Inferior parietal cortex (tissue), 1 donor: ENCODE measurements at regions not wholly inside any gene's neighbourhood (a gene's known extent, or its start where the extent isn't known, plus 50 kb on each side); places are given as distances from the start of the nearest gene placed in this dataset.

ENCODE experiments used
- DNase-seq: peaks from one replicate; pipeline ENCODE4 v3.0.0-alpha.2; 2016; ENCODE audit errors: extremely low spot score

GRCh38 chr16:66144641-66145040 is 221.8 kb upstream of the CDH5 start:
- DNase-seq = no peak

- DNase-seq = no peak
Observed at GRCh38 chr16:66143415-66143814, 223.1 kb upstream of the CDH5 start.

DNA sequence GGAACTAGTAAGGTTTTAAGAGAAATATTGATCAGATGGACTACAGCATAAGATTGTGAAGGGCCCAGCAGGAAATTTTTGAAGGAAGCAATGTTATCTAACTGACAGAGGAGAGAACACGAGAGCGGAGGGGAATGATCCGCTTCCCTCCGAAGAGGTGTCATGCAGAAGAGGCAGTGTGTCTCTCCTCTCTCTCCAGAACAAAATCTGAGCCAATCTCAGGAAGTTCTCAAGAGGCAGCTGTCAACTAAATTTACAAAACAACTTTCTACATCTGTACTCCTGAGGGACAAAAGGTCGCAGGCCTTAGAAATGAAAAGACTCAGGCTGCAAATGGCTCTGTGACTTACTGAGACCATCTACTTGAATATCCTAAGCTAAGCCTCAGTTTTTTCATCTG is 224.6 kb upstream of the CDH5 start:
- DNase-seq = no peak

GRCh38 chr16:66137853-66138252 is 228.6 kb upstream of the CDH5 start:
- no peak for DNase-seq

DNA sequence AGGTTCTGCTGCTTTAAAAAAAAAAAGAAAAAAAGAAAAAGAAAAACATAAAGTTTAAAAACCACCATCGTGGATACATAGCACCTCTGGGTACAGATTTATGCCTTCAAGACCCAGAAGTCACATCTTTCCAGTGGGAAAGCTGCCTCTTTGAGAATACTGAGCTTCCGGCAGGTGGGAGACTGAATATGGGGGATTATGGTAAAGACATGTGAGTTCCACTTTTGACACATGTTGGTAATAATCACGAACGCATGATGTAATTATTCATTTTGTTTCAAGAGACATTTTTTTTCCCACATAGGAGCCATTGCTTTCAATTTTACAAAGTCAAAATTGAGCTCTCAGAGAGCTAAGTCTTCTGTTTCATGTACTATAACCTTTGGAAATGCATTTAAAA is 229.7 kb upstream of the CDH5 start:
- DNase-seq = no peak

- DNase-seq = no peak
Observed at GRCh38 chr16:66135838-66136237, 230.7 kb upstream of the CDH5 start.

DNA sequence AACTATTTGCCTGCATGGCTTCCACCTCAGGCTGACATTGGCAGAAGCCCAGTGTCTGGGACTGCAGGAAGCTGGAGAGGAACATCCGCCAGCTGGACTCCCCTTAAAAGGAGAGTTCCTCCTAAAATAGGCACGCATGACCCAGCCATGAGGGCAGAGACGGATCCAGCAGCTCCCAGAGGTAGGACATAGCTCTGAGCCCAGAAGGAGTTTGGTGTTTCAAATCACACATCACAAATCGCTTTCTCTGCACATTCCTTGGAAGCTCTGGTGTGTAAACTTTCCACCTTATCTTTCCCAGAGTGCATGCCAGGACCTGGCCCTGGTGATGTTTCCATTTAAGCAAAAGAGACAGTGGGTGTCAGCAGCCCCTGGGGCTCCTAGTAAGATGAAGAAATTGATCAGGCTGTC is 231.1 kb upstream of the CDH5 start:
- no peak for DNase-seq

- DNase-seq = no peak
Observed at GRCh38 chr16:66134875-66135274, 231.6 kb upstream of the CDH5 start.

GRCh38 chr16:66133643-66134338 is 232.7 kb upstream of the CDH5 start:
- DNase-seq = no peak

- no peak for DNase-seq
Observed at GRCh38 chr16:66131895-66132294, 234.6 kb upstream of the CDH5 start.

DNA sequence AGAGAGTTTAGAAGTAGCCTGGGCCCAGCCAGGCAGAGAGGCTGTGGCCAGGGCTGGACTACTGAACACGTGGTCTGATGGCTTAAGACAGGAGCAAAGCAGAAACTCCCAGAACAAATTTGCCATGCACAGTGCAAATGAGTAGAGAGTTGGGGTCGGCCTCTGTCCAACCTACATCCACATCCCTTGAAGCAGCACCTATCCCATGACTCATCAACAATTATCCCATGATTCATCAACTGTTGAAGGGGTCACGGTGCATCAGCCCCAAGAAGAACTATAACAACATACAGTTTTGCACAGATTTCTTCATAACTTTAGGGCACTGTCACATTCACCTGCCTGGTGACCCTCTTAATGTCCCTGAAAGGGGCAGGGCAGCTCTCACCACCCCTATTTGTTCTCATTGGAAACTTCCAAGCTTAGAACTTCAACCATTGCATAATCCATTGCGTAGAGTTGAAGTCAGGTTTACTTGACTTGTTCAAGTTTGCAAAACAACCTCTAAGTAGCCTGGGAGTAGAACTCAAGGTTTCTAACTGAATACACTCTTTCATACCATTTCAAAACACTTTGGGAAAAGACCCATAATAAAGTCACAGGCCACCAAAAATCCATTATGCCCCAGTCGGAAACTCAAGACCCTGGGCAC is 235.2 kb upstream of the CDH5 start:
- no peak for DNase-seq

GRCh38 chr16:66130296-66130905 is 236.1 kb upstream of the CDH5 start:
- DNase-seq = no peak

GRCh38 chr16:66129196-66129595 is 237.3 kb upstream of the CDH5 start:
- no peak for DNase-seq

- no peak for DNase-seq
Observed at GRCh38 chr16:66128371-66128770, 238.1 kb upstream of the CDH5 start.

DNA sequence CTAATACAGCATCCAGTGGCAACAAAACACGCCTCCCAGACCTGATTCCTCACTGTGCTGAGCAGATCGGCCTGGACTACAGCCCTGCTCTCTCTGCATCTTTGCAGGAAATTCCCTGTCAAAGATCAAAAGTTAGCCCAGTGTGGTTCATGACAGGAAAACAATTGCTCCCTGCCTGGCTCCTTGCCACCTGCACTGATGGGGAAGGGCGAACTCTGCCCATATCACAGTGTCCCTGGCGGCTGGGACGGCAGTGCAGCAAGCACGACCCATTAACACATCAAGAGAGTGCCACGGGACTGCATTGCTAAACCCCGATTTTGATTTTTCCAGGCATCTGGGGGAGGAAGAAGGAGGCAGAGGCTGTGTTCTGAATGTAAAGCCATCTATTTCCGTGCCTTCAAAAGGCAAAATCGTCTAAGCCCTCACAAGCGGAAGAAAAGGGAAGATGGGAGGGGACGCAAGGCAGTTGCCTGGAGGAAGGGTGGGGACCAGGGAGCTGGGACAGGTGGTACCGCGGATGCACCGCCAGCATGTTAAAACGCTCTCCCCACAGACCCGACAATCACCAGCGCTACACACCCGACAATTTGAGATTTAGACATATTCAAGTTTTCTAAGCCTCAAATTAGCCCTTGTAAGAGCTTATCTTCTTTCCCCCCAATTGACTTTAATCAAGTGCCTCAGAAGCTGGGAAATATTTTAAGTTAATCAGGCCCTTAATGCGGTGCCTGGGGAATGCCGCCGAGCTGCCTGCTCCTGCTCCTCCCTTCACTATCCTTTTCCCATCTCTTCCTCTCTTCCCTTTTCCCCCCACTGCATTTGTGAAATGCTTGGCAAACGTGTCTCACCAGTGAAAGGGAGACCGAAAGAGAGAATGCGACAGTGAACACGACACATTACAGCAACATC is 238.8 kb upstream of the CDH5 start:
- no peak for DNase-seq

DNA sequence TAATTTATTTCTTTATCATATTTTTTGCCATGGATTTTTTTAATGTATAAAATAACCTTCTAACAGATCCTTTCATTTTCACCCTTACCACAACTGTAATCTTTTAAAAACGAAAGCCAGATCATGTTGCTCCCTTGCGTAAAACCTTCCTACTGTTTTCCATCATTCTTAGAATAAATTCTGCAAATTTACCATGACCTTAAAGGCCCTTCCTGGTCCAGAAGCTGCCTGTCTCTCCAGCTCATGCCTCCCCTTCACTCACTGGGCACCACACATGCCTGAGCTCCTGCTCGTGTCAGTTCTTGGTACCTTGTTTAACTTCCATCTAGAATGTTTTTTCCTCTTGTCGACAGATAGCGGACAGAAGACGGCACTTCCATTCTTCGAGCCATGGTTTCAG is 245.0 kb upstream of the CDH5 start:
- DNase-seq = no peak

- no peak for DNase-seq
Observed at GRCh38 chr16:66120656-66121055, 245.8 kb upstream of the CDH5 start.

- DNase-seq = no peak
Observed at GRCh38 chr16:66116163-66117002, 250.1 kb upstream of the CDH5 start.

DNA sequence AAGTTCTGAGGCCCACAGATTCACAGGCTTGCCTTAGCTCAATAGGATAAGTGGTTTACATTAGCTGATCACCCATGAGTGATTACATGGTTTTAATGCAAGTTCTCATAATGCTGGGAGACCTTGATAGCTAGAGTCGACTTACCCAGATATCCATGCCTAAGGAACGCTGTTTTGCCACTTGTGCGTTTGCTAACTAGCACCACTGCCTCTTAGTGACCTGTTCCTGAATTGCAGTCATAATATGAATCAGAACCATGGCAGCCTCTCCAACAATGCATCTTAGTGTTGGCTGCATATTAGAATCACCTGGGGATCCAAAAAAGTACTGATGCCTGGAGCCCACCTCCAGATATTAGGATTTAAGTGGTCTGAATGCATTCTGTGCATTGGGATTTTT is 251.1 kb upstream of the CDH5 start:
- DNase-seq = no peak

- no peak for DNase-seq
Observed at GRCh38 chr16:66113223-66113622, 253.3 kb upstream of the CDH5 start.

- DNase-seq = no peak
Observed at GRCh38 chr16:66109677-66110076, 256.8 kb upstream of the CDH5 start.
